Left lung (tissue), 4 donors: ENCODE measurements at regions not wholly inside any gene's neighbourhood (a gene's known extent, or its start where the extent isn't known, plus 50 kb on each side); places are given as distances from the start of the nearest gene placed in this dataset.

Experiments used
- ATAC-seq: fragments of 200-7000 bp; cut with Tn5 transposase; one replicate; pipeline ENCODE4 v1.9.1; 2020; ENCODE audit warnings: moderate library complexity
- DNase-seq, 4 donors: peaks; one replicate each; pipeline ENCODE4 v3.0.0-alpha.2; 2013 to 2020
- H3K27ac ChIP-seq, 2 donors: fragments of 200-600 bp; sonication (generic) in 1 of 2; one replicate each; pipeline versions ENCODE4 v1.5.0 to v1.8.0; 2020 to 2021
- H3K27me3 ChIP-seq, 2 donors: fragments of 200-600 bp; sonication (generic) in 1 of 2; one replicate each; pipeline versions ENCODE4 v1.5.0 to v1.8.0; 2020 to 2021
- H3K36me3 ChIP-seq, 2 donors: fragments of 200-600 bp; sonication (generic) in 1 of 2; one replicate each; pipeline versions ENCODE4 v1.5.0 to v1.8.0; 2020 to 2021
- H3K4me1 ChIP-seq, 2 donors: fragments of 200-600 bp; one replicate each; pipeline ENCODE4 v1.8.0; 2021
- H3K4me3 ChIP-seq, 2 donors: fragments of 200-600 bp; sonication (generic) in 1 of 2; one replicate each; pipeline versions ENCODE4 v1.5.0 to v1.8.0; 2020 to 2021; ENCODE audit warnings: mild to moderate bottlenecking in 1 of 2
- H3K9me3 ChIP-seq, 2 donors: fragments of 200-600 bp; sonication (generic) in 1 of 2; one replicate each; pipeline versions ENCODE4 v1.5.0 to v1.8.0; 2020 to 2021
- intact Hi-C, 2 donors: fragments of 100-400 bp; cut with DNase I; formaldehyde crosslinking; loops; one replicate each; pipeline versions ENCODE4 v1.11.2 to v1.14.2; 2022
- TF ChIP-seq, protein P1 (sequence below), 2 donors: fragments of 200-600 bp; sonication (generic) in 1 of 2; IDR thresholded peaks; one replicate each; pipeline versions ENCODE4 v1.5.0 to v1.8.0; 2021; ENCODE audit warnings: antibody characterized with exemption in 2 of 2
- donor health status: DM: no; HTN: yes; CAD: no.
- donor health status: DM: no; HTN: no; CAD: no.

DNA sequence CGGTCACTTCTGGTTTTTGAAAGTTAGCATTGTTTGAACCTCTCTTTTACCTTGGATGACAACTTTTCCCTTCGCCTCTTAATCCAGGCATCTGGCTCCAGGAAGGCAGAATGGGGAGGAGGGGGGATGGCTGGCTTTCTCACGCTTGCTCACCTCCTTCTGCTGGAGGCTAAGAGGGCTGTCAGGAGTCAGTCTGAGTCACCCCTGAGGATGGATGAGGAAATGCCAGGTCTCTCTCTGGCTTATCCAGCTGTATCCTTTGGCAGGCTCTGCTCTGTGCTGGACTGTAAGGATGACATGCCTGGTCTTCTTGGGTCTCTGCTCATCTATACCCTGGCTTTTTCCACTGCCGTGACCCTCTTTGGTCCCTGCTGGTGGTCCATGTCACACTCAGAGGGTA, 142.9 kb upstream of the GYPC start:
- Histone ChIP-seq H3K4me3 (no peak overlapping the region), H3K36me3 (no peaks in the 10 kb centered on the region), H3K4me1 (no peaks in the 10 kb centered on the region), H3K27me3 (no peaks in the 10 kb centered on the region), H3K27ac (no peak overlapping the region), H3K9me3 (peaks cover 0 to 4% of the 10 kb centered on the region in 2 donors)
- TF ChIP-seq, protein P1, sequence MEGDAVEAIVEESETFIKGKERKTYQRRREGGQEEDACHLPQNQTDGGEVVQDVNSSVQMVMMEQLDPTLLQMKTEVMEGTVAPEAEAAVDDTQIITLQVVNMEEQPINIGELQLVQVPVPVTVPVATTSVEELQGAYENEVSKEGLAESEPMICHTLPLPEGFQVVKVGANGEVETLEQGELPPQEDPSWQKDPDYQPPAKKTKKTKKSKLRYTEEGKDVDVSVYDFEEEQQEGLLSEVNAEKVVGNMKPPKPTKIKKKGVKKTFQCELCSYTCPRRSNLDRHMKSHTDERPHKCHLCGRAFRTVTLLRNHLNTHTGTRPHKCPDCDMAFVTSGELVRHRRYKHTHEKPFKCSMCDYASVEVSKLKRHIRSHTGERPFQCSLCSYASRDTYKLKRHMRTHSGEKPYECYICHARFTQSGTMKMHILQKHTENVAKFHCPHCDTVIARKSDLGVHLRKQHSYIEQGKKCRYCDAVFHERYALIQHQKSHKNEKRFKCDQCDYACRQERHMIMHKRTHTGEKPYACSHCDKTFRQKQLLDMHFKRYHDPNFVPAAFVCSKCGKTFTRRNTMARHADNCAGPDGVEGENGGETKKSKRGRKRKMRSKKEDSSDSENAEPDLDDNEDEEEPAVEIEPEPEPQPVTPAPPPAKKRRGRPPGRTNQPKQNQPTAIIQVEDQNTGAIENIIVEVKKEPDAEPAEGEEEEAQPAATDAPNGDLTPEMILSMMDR (IDR thresholded peaks at IDR 0.05), result no peak
- intact Hi-C loops, result no loop called here
- DNase-seq (no peak), ATAC-seq (no peak)

GRCh38 chr2:126515471-126515870, 140.5 kb upstream of the GYPC start:
- ATAC-seq (no peak), DNase-seq (no peak)
- Histone ChIP-seq H3K27ac (no peak overlapping the region), H3K4me1 (no peaks in the 10 kb centered on the region), H3K4me3 (no peak overlapping the region), H3K36me3 (no peaks in the 10 kb centered on the region), H3K27me3 (no peaks in the 10 kb centered on the region), H3K9me3 (peaks cover 0 to 4% of the 10 kb centered on the region in 2 donors)
- intact Hi-C loops, result no loop called here
- TF ChIP-seq, protein P1 (IDR thresholded peaks at IDR 0.05), result no peak

DNA sequence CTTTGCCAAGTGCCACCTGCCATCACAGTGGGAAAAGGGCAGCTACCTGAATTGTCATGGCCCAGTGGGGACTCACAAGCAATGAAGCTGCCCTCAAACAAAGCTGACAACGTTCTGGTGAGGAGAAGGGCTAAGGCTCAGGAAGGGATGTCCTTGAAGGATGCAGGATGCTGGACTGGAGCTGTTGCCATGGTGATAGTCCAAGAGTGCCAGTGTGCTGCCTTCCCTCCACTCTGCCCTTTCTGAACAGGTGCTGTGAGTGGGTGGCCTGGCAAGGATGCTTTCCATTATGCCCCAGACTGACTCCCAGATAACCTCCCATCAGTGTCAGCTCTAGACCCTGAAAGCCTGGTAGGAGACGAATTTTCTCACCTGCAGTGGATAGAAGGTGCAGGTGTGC, 137.8 kb upstream of the GYPC start:
- Histone ChIP-seq H3K27me3 (no peaks in the 10 kb centered on the region), H3K27ac (no peak overlapping the region), H3K4me3 (no peak overlapping the region), H3K4me1 (no peaks in the 10 kb centered on the region), H3K9me3 (peaks cover 0 to 4% of the 10 kb centered on the region in 2 donors), H3K36me3 (no peaks in the 10 kb centered on the region)
- ATAC-seq, result no peak
- TF ChIP-seq, protein P1 (IDR thresholded peaks at IDR 0.05), result no peak
- no peak for DNase-seq
- intact Hi-C loops, result no loop called here

DNA sequence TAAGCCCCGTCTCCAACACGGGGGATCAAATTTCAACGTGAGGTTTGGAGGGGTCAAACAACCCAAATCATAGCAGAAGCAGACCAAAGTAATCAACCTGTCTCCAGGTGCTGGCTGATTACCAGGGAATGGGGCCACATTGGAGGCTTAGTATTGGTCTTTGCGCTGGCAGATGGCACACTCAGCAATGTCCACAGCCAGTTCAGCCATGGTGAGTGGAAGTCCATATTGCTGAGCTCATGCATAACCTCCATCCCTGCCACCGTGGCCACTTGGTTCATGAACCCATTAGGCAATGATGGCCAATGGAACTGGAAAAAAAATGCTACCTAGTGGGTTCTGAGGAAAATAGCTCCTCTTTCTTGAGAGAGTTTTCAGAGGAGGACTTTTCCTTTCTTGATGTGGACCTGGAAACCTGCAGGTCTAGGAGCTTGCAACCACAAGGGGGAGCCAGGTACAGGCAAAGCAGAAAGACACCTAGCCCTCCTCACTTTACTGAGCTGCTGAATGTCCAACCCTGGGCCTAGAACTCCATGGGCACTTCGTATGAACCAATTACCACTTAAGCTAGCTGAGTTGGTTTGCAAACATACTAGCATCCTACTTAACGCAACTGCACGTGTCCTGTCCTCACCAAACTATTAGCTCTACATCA, 128.0 kb upstream of the GYPC start:
- Histone ChIP-seq H3K4me3 (no peak overlapping the region), H3K4me1 (no peaks in the 10 kb centered on the region), H3K36me3 (no peaks in the 10 kb centered on the region), H3K9me3 (no peaks in the 10 kb centered on the region), H3K27ac (no peak overlapping the region), H3K27me3 (no peaks in the 10 kb centered on the region)
- TF ChIP-seq, protein P1 (IDR thresholded peaks at IDR 0.05), result peak; percentile 36 to 55
- ATAC-seq (peak; percentile 64), DNase-seq (peak in 2 of 4 donors; percentile 17 to 46)
- intact Hi-C loops, result no loop called here

GRCh38 chr2:126531029-126531428, 124.9 kb upstream of the GYPC start:
- Histone ChIP-seq H3K27ac (no peak overlapping the region), H3K9me3 (no peaks in the 10 kb centered on the region), H3K4me3 (no peak overlapping the region), H3K27me3 (no peaks in the 10 kb centered on the region), H3K4me1 (no peaks in the 10 kb centered on the region), H3K36me3 (no peaks in the 10 kb centered on the region)
- TF ChIP-seq, protein P1 (IDR thresholded peaks at IDR 0.05), result no peak
- intact Hi-C loops, result no loop called here
- DNase-seq (no peak), ATAC-seq (no peak)
